HG03469 (cell line): ENCODE measurements at regions not wholly inside any gene's neighbourhood (a gene's known extent, or its start where the extent isn't known, plus 50 kb on each side); places are given as distances from the start of the nearest gene placed in this dataset.

ENCODE experiments used
- ATAC-seq: cut with Tn5 transposase; IDR thresholded peaks from one replicate; pipeline ENCODE4 v1.9.1; 2021; ENCODE audit warnings: mild to moderate bottlenecking, moderate library complexity, moderate number of reproducible peaks; ENCODE audit not compliant: unreplicated experiment

GRCh38 chr2:71277536-71278103 is 50.7 kb upstream of the PAIP2B start:
- no peak for ATAC-seq

- no peak for ATAC-seq
Measured at GRCh38 chr2:71277147-71277475, 50.2 kb upstream of the PAIP2B start.

- ATAC-seq: peak; percentile 94
Measured at GRCh38 chr2:71276311-71277146, 49.6 kb upstream of the PAIP2B start.
